Breast epithelium (tissue), 3 donors: ENCODE measurements at regions not wholly inside any gene's neighbourhood (a gene's known extent, or its start where the extent isn't known, plus 50 kb on each side); places are given as distances from the start of the nearest gene placed in this dataset.

Experiments used
- POLR2A ChIP-seq: fragments of 450-650 bp; IDR thresholded peaks from one replicate; pipeline ENCODE4 v1.6.1; 2016; ENCODE audit warnings: antibody characterized with exemption, mild to moderate bottlenecking, moderate library complexity
- TF ChIP-seq, protein P1 (sequence below), 3 donors: fragments of 450-650 bp; IDR thresholded peaks; one replicate each; pipeline ENCODE4 v1.5.1; 2016 to 2017; ENCODE audit warnings: antibody characterized with exemption in 3 of 3, mild to moderate bottlenecking in 3 of 3, moderate library complexity in 3 of 3

GRCh38 chr3:118400886-118401285 lies 633.8 kb downstream of the IGSF11 start:
- TF ChIP-seq, protein P1, sequence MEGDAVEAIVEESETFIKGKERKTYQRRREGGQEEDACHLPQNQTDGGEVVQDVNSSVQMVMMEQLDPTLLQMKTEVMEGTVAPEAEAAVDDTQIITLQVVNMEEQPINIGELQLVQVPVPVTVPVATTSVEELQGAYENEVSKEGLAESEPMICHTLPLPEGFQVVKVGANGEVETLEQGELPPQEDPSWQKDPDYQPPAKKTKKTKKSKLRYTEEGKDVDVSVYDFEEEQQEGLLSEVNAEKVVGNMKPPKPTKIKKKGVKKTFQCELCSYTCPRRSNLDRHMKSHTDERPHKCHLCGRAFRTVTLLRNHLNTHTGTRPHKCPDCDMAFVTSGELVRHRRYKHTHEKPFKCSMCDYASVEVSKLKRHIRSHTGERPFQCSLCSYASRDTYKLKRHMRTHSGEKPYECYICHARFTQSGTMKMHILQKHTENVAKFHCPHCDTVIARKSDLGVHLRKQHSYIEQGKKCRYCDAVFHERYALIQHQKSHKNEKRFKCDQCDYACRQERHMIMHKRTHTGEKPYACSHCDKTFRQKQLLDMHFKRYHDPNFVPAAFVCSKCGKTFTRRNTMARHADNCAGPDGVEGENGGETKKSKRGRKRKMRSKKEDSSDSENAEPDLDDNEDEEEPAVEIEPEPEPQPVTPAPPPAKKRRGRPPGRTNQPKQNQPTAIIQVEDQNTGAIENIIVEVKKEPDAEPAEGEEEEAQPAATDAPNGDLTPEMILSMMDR (IDR thresholded peaks at IDR 0.05): no peak
- TF ChIP-seq POLR2A: no peak
